ENCODE measurements at regions not wholly inside any gene's neighbourhood (a gene's known extent, or its start where the extent isn't known, plus 50 kb on each side); places are given as distances from the start of the nearest gene placed in this dataset.

- Histone ChIP-seq H3K27ac (no peak overlapping the region), H3K4me3 (no peak overlapping the region), H3K4me1 (no peaks in the 10 kb centered on the region), H3K27me3 (no peaks in the 10 kb centered on the region), H3K9me3 (no peaks in the 10 kb centered on the region), H3K36me3 (no peaks in the 10 kb centered on the region)
- no peak for ATAC-seq
- DNase-seq, result no peak
- TF ChIP-seq CTCF (IDR thresholded peaks at IDR 0.05), result no peak
- TF ChIP-seq POLR2A (IDR thresholded peaks at IDR 0.05), result no peak
- intact Hi-C loops (cut with DNase I), result no loop called here
Observed at GRCh38 chr4:110675426-110675825, 52.5 kb upstream of the PITX2 start.

GRCh38 chr4:110676241-110676640 lies 53.4 kb upstream of the PITX2 start:
- no peaks in the 10 kb centered on the region for H3K36me3 ChIP-seq
- DNase-seq, result no peak
- no peak for ATAC-seq
- no peak overlapping the region for H3K4me3 ChIP-seq
- intact Hi-C loops (cut with DNase I), result no loop called here
- TF ChIP-seq POLR2A (IDR thresholded peaks at IDR 0.05) (no peak), CTCF (IDR thresholded peaks at IDR 0.05) (no peak)
- H3K9me3 ChIP-seq, result no peaks in the 10 kb centered on the region
- H3K27me3 ChIP-seq, result no peaks in the 10 kb centered on the region
- no peak overlapping the region for H3K27ac ChIP-seq
- H3K4me1 ChIP-seq, result no peaks in the 10 kb centered on the region

GRCh38 chr4:110678517-110679227 lies 55.8 kb upstream of the PITX2 start:
- H3K4me3 ChIP-seq, result no peak overlapping the region
- no peak for DNase-seq
- no peaks in the 10 kb centered on the region for H3K27me3 ChIP-seq
- TF ChIP-seq CTCF (IDR thresholded peaks at IDR 0.05) (no peak), POLR2A (IDR thresholded peaks at IDR 0.05) (no peak)
- 4% methylated on average over 1 of the region's 1 CpG for WGBS (ENCODE audit: insufficient coverage, low coverage, low lambda C conversion rate, missing lambda C conversion rate)
- H3K27ac ChIP-seq, result no peak overlapping the region
- no peaks in the 10 kb centered on the region for H3K36me3 ChIP-seq
- no peaks in the 10 kb centered on the region for H3K4me1 ChIP-seq
- ATAC-seq, result no peak
- H3K9me3 ChIP-seq, result no peaks in the 10 kb centered on the region
- intact Hi-C loops (cut with DNase I), result no loop called here

- TF ChIP-seq CTCF (IDR thresholded peaks at IDR 0.05) (no peak), POLR2A (IDR thresholded peaks at IDR 0.05) (no peak)
- WGBS (ENCODE audit: insufficient coverage, low coverage, low lambda C conversion rate, missing lambda C conversion rate), result 37% methylated on average over 4 of the region's 4 CpGs
Observed at GRCh38 chr4:110680265-110680664, 57.4 kb upstream of the PITX2 start.

GRCh38 chr4:110681381-110681780 lies 58.5 kb upstream of the PITX2 start:
- Histone ChIP-seq H3K27me3 (no peaks in the 10 kb centered on the region), H3K4me1 (no peaks in the 10 kb centered on the region), H3K27ac (no peak overlapping the region), H3K36me3 (no peaks in the 10 kb centered on the region), H3K4me3 (no peak overlapping the region), H3K9me3 (no peaks in the 10 kb centered on the region)
- ATAC-seq (no peak), DNase-seq (no peak)
- WGBS (ENCODE audit: insufficient coverage, low coverage, low lambda C conversion rate, missing lambda C conversion rate), result 40% methylated on average over 1 of the region's 1 CpG
- TF ChIP-seq CTCF (IDR thresholded peaks at IDR 0.05) (no peak), POLR2A (IDR thresholded peaks at IDR 0.05) (no peak)
- intact Hi-C loops (cut with DNase I), result no loop called here

More at GRCh38 chr4:110680265-110680664, 57.4 kb upstream of the PITX2 start:
- H3K36me3 ChIP-seq, result no peaks in the 10 kb centered on the region
- ATAC-seq (no peak), DNase-seq (no peak)
- H3K4me3 ChIP-seq, result no peak overlapping the region
- H3K27me3 ChIP-seq, result no peaks in the 10 kb centered on the region
- H3K27ac ChIP-seq, result no peak overlapping the region
- H3K9me3 ChIP-seq, result no peaks in the 10 kb centered on the region
- H3K4me1 ChIP-seq, result no peaks in the 10 kb centered on the region
- intact Hi-C loops (cut with DNase I), result no loop called here

Data from right lobe of liver (tissue), 6 donors.